GM04503 (cell line): ENCODE measurements at regions not wholly inside any gene's neighbourhood (a gene's known extent, or its start where the extent isn't known, plus 50 kb on each side); places are given as distances from the start of the nearest gene placed in this dataset.
A peak's percentile ranks its signal among the peaks of the same experiment; 100 is the strongest.

ENCODE experiments used
- DNase-seq: peaks from one replicate; pipeline ENCODE4 v3.0.0-alpha.2; 2012; ENCODE audit warnings: low read depth

DNA sequence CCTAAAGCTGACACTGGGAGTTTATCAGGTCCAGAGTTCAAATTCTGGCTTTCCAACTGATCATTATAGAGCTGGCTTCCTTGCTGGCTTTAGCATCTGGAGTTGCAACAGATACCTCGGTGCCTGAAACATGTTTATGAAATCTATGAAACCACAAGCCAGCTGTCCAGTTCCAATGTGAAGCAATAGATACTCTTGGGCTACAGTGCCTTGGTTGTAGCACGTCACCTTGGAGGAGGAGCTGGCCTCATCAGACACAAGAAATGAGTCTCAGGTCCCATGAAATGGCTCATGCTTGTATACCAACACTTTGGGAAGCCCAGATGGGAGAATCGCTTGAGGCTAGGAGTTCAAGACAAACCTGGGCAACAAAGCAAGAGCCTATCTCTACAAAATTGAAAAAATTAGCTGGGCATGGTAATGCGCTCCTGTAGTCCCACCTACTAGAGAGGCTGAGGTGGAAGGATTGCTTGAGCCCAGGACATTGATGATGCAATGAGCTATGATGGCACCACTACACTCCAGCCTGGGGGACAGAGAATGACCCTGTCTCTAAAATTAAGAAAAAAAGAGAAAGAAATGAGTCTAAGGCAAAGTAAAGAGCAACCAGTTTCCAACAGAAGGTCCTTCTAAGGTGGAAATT is 132.5 kb upstream of the ZNF648 start:
- peak; percentile 81 for DNase-seq

DNA sequence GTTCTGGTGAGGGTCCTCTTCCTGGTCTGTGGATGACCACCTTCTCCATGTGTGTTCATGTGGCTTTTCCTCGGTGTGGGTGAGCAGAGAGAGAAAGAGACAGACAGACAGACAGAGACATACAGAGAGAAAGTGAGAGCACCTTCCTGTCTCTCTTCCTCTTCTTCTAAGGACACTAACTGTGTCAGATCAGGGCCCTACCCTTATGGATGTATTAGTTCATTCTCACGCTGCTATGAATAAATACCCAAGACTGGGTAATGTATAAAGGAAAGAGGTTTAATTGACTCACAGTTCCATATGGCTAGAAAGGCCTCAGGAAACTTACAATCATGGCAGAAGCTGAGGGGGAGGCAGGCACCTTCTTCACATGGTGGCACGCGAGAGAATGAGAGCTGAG is 131.5 kb upstream of the ZNF648 start:
- no peak for DNase-seq

DNA sequence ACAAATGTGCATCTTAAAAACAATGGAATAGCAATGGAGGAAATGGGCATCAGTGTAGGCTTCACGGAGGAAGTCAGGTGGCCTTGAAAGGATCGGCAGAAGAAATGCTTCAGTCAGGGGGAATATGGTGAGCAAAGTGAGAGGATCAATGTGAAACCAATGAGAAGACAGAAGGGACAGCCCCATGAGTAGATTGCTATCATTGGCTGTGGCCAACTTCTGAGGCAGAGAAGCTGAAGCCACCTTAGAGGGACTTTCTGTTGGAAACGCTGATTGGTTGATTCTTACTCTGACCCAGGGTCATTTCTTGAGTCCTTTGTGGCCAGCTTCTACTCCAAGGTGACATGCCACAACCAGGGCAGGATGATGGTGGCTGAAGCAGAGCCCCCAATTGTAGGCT is 130.7 kb upstream of the ZNF648 start:
- DNase-seq, result no peak

DNA sequence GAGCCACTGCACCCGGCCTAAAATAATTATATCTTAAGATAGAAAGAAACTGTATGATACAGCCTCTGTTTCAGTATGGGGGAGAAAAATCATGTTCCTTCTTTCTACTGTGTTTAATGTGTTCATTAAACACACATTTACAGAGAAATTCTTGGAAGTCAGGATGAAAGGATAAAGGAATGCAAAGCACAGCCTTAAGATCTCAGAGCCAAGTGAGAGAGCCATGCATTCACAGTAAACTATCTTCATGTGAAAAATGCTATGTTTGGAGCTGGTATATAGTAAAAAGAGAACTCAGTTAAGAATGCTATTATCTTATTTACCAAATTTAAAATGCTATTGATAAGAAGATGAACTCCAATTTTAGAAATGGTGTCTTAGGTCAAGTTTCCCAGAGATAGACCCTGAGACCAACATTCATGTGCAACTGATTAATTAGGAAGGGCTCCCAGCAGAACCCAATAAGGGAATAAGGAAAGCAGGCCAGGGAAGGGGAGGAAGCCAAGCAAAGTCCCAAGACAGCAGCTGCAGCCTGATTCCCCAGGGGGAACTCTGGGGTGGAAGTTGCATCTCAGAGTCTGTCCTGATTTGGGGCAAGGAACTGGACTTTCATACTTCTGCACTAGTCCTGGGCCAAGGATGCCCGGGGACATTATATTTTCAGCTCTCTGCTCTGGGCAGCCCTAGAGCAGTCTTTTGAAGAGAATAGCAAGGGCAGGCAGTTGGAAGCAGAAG is 130.0 kb upstream of the ZNF648 start:
- DNase-seq, result no peak

DNA sequence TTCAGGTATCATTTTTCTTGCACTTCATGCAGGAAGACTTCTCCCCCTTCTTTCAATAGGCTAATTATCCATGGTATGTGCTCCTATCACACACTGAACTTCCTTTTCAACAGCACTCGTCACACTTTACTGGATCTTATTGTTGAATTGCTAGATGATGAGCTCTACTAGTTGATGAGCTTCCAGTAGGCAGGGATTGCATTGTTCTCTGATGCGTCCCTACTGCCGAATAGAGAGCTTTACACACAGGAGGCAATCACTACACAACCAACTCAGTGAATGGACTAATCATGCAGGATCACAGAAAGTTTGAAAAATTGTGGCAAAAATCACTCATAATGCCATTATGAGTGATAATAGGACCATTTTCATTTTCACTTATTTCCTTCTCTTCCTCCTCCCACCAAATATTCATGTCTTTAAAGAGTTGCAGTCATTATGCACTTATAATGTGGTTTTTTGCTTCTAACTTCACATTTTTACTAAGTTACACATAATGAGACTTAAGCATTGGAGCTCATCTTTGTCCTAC is 128.1 kb upstream of the ZNF648 start:
- DNase-seq, result peak; percentile 42

DNA sequence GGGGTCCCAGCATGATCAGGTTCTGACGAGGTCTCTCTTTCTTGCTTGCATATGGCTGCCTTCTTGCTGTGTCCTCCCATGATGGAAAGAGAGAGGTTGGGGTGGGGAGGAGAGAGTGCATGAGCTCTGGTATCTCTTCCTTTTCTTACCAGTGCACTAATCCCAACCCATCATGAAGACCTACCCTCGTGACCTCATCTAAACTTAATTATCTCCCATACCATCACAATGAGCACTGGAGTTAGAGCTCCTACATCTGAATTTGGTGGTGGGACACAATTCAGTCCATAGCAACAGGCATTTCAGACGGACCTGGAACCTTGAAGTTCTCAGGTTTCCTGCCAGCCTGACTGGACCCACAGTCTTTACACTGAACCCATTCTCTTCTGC is 125.2 kb upstream of the ZNF648 start:
- DNase-seq, result no peak

DNA sequence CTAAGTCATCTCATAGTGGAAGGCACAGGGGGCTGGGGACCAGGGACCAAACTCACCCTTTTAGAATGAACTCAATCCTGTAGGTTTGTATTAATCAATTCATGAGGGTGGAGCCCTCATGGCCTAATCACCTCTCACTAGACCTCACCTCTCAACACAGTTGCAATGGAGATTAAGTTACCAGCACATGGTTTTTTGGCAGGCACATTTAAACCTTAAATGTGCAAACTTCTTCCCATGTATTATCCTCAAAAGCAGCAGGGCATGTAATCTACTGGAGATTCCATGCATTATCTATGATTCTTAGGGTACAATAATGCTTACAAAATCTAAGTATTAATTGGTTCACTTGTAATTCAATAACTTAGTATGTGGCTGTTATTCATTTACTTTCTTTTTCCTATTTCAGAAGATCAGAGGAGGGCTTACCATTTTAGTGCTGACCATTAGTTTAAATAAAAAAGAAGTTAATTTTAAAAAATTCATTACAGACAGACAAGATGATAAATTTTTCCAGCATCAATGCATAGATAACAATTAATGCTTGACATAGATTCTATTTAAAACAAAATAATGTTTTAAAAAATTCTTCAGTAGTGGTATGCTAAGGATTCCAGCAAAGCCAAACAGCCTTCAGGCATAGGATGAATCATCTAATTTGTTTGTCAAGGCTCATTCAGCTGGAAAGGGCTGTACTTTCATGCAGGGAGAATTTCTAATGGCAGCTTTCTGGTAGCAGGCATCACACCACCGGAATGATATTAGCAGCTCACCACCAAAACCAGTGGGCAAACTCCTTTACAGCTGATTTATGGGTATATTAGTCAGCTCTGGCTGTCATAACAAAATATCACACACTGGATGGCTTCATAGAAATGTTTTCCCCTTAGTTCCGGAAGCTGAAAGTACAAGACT is 124.6 kb upstream of the ZNF648 start:
- peak; percentile 84 for DNase-seq

DNA sequence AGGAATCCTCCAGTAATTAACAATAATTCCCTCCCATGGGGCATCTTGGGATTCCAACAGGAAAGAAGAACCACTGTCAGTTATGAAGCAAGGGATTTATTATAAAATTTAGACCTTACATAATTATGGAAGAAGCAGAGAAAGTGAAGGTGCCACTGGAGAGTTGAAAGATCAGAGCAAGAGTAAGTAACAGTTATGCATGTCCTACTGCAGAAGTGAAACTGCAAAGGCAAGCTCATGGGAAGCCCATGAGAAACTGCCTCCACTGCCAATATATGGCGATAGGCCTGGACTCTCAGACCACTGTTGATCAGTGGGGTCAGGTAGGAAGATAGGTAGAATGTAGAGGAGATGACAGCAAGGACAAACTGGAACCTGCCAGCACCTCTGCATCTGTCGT is 123.6 kb upstream of the ZNF648 start:
- DNase-seq, result no peak

DNA sequence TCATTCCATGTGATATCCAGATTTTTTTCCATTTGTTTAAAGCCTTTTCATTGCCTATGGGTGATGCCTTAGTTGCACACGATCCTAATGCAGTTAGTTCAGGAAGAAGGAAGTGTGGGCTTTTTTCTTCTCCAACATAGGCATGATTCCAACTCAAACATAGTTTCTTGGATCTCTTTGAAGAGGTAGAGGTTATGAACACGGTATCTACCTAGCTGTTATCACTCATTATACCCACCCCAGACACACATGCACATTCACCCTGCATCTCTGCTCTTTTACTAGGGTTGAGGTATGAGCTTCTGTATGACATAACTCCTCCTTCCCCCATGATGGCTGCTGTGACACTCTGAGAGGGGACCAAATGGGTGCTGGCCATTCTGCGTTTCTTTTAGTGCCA is 122.1 kb upstream of the ZNF648 start:
- DNase-seq, result no peak

DNA sequence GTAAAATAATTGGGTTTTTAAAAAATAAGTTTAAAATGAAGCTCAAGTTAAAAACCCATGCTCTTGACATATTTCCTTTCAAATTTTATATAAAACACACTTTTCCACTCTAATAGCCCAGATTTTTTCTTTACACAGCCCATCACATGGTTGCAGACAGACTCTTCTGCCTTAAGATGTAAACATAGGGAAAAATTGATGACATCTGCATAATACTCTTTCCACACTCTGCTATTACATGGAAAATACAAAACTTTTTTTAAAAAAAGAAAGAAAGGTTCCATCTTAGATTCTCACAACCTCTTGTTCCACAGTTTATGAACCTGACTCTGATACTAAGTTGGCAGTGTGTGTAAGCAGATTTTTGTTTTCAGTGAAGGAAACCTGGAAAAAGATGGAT is 120.8 kb upstream of the ZNF648 start:
- no peak for DNase-seq

DNA sequence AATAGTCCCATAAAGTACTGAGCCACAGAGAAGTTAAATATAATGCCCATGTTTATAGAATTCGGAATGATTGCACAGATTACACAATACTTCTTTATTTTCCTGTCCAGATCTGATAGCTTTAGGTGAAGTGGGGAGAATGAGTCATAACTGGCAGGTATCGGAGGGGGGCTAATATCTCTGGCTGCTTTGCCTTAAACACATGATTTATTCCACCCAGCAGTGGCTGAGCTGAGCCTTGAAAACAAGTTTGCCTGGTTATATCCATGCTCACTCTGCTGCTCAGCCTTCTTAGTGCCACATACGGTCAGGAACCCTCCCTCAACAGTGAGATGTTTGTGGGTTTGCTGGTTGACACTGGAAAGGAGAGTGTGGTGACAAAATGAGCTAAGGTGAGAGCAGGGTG is 119.7 kb upstream of the ZNF648 start:
- DNase-seq, result no peak

DNA sequence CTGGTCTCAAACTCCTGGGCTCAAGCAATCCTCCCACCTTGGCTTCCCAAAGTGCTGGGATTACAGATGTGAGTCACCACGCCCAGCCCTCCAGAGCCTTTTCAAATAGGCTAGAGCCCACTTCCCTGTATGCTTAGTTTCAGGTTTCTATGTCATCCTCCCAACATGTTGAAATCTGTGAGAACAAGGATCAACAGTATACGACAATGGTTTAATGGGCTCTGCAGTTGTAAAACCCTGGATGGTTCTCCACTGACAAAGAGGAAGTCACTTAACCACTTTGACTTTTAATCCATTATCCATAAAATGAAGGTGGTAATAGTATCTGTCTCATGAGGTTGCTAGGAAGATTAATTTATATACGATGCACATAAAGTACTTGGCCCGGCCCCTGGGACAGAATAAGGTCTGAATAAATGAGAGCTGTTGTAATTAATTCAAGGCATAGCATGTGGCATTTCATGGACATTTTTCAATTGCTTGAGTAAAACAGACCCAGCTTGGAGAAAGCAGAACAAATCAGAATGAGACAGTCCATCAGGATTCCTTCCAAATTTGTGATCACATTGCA is 113.9 kb upstream of the ZNF648 start:
- no peak for DNase-seq

DNA sequence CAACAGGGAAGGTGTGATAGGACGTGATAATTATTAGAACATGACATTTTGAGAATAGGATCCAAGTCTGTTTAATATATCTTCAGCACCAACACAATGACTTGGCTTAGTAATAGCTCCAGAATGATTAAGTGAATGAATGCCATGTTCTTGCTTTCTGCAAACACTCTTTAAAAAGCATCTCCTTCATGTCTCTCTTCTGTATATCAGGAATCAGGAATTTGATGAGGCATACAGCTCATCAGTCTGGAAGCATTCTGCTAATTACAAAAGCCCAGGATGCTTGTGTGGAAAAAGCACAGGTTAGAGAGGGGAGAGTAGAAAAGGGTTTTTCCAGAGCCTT is 113.0 kb upstream of the ZNF648 start:
- DNase-seq, result no peak

DNA sequence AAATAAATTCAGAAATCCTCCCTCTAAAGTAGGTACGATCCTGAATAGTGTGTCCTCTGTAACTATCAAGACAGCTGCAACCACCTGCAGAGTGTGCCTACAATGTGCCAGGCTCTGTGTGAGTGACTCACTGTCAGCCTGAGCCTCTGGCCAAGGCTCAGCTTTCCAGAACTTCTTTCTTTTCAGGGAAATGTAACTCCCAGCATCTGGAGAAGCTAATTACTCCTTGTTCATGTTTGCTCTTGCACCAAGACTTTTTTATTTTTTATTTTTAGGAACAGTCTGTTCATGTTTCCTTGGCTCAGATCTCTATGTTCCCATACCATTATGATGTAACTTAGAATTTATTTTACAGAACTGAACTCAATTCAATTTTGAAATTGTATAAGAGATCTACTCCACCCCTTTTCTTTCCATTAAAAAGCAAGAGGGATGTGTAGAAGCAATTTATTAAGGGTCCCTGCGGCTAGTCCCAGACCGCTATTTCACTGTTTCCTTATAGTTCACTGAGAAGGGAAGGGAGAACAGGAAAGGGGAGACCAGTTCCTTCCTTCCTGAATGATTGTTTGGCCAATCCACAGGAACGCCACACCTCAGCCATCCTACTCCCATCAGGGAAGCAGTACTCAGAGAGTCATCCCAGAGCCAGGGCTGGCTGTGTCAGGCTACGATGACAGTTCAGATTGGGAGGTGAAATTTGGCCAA is 112.4 kb upstream of the ZNF648 start:
- DNase-seq, result no peak

DNA sequence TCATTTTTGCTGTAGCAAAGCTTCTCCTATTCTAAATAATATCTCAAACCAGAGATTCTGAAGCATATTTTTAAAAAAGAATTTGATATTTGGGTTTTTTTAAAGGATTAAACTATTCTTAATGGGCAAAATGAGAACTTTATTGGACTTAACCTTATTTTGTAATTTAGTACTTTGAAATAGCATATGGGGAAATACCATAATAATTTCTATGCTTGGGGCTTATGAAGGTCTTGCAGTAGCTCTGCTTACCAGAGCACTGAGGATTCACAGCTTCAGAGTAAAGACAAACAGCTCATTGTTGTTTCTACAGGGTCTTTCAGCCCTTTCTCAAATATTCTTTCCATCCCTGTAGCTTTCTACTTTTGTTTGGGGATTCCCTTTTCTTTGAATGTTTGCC is 111.2 kb upstream of the ZNF648 start:
- DNase-seq, result no peak

DNA sequence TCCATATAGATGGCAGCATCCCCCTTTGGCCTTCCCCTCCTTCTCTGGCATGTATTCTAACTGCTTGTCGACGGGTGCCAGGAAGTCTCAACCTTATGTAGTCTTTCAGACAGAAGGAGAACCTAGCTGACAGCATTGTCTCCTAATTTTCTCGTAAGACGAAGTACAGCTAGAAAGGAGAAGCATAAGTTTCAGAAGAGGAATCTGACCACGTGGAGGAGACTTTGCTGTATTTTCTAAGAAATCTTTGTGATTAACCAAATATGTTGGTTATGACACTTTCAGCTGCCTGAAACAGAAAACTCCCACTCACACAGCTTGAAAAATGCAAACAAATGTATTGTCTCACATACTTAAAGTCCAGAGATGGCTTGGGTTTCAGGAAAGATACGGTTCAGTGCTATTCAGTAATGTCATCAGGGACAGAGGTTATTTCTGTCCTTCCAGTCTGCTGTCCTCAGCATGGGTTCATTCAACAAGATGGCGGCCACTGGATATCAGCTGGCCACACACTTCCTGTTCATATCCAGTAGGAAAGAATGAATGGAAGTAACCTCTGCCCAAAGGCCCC is 109.5 kb upstream of the ZNF648 start:
- no peak for DNase-seq

DNA sequence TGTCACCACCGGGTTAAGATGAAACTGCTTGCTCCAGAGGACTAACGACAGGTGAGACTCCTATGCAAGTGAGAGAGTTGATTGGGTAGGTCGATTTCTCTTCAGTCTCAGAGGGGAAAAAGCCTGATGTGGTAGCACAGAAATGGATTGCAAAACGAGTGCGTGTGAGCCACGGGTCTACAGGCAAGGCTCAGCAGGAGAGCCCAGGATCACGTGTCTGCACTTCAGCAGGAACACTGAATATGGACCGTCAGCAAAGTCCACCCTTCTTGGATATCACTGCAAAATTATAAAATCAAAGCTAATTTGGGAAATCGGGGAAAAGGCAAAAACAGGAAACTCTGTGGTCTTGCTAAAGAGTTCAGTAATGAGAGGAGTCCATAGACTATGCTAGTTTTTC is 107.7 kb upstream of the ZNF648 start:
- no peak for DNase-seq

DNA sequence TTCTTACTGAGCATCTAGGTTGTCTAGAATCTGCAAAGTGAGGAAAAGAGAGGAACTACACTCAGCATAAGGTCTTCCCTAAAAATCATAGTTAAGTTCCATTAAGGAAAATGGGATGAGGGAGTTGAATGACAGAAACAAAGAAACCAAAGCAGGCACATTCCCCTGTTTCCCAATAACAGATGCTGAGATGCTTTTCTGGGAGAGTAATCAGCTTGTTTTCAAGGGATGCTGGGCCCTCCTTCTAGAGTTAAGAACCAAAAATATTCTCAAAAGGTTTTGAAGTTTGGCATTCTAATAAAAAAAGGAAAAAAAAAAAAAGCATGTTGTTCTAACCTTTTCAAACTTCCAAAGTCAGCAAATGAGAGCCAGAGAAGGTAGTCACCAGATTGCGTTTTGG is 105.2 kb upstream of the ZNF648 start:
- no peak for DNase-seq

DNA sequence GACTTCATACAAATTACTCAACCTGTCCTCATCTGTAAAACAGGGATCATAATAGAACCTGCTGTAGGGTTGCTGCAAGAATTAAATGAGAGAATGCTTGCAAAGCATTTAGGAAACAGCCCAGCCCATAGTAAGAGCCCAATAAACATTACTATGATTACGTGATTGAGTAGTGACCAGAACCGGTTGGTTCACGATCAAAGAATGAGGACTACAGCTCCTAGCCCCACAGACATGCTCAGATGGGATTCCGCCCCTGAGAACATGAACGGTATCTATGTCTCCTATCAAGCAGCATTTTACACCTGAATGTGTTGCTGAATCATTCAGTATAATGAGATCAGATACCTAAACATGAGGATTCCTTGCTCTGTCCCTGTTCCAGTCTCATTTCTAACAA is 104.8 kb upstream of the ZNF648 start:
- DNase-seq, result no peak

DNA sequence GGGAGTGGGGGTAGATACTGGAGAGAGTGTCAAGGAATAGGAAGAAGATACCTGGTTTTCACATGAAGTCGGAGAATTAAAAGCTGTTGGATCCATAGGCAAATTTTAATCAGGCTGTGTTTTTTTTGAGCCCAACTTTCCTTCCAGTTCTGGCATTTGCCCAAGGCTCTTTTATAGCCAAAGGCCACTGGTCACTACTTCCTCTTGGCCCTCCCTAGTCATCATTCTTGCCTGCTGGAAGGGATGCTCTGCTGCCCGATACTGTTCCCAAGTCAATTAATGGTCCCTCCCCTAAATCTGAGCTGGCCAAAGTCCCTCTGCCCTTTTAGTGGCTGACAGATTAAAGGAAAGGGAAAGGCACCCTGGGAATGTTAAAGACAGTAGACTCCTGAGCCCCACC is 102.8 kb upstream of the ZNF648 start:
- DNase-seq, result no peak

DNA sequence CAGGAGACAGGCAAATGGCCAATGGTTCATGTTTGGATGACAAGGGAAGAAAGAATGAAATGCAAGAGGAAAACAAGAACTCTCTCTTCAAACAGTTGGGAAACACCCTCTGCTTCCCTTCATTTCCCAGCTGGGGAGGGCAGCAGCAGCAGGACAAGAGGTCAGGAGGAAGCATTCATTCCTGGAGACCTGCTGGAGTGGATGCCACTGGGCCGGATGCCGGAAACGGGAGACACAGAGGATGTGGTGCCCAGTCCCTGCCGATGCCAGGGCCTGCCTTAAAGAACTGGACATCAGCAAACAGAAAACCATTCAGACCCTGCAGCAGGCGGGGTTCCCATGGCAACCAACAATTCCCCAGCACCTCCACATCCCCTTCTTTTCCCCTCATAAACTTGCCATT is 102.3 kb upstream of the ZNF648 start:
- DNase-seq, result no peak

DNA sequence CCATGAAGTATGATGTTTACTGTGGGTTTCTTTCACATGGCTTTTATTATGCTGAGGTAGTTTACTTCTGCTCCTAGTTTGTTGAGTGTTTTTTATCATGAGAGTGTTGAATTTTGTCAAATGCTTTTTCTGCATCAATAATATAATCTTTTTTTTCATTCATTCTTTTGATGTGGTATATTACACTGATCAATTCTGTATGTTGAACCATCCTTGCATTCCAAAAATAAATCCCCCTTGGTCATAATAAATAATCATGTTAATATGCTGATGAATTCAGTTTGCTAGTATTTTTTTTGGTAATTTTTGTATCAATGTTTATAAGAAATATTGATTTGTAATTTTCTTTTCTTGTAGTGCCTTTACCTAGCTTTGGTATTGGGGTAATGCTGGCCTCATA is 97.9 kb upstream of the ZNF648 start:
- no peak for DNase-seq
